ENCODE measurements at regions not wholly inside any gene's neighbourhood (a gene's known extent, or its start where the extent isn't known, plus 50 kb on each side); places are given as distances from the start of the nearest gene placed in this dataset.

GRCh38 chrX:124274438-124275181 is 57.9 kb upstream of the TEX13D start:
- no peak for DNase-seq (ENCODE audit: extremely low spot score)
- ChIA-PET POLR2A (no interaction called here), CTCF (no interaction called here)
- no peak for TF ChIP-seq CTCF (IDR thresholded peaks at IDR 0.05; ENCODE audit: control extremely low read depth, extremely low read depth, low read depth, missing control alignments)

GRCh38 chrX:124275182-124275894 is 57.1 kb upstream of the TEX13D start:
- ChIA-PET POLR2A (no interaction called here), CTCF (no interaction called here)
- TF ChIP-seq CTCF (IDR thresholded peaks at IDR 0.05; ENCODE audit: control extremely low read depth, extremely low read depth, low read depth, missing control alignments), result no peak
- no peak for DNase-seq (ENCODE audit: extremely low spot score)

GRCh38 chrX:124280294-124280902 is 52.1 kb upstream of the TEX13D start:
- DNase-seq (ENCODE audit: extremely low spot score), result no peak
- ChIA-PET CTCF (no interaction called here), POLR2A (no interaction called here)
- no peak for TF ChIP-seq CTCF (IDR thresholded peaks at IDR 0.05; ENCODE audit: control extremely low read depth, extremely low read depth, low read depth, missing control alignments)

GRCh38 chrX:124282580-124282979 is 49.9 kb upstream of the TEX13D start:
- ChIA-PET POLR2A (no interaction called here), CTCF (interaction anchor here (0.8 kb wide), 1 partner anchor 10 kb away, joined by 3 read pairs; no protein-coding TSS in a partner anchor)
- no peak for TF ChIP-seq CTCF (IDR thresholded peaks at IDR 0.05; ENCODE audit: control extremely low read depth, extremely low read depth, low read depth, missing control alignments)
- no peak for DNase-seq (ENCODE audit: extremely low spot score)
